Spleen (tissue), 7 donors: ENCODE measurements at regions not wholly inside any gene's neighbourhood (a gene's known extent, or its start where the extent isn't known, plus 50 kb on each side); places are given as distances from the start of the nearest gene placed in this dataset.

Experiments
- POLR2A ChIP-seq, 3 donors: fragments of 450-650 bp; IDR thresholded peaks; one replicate each; pipeline ENCODE4 v1.5.1; 2017; ENCODE audit warnings: antibody characterized with exemption in 3 of 3, mild to moderate bottlenecking in 1 of 3
- POLR2AphosphoS5 ChIP-seq, 3 donors: sonication (generic); formaldehyde crosslinking; IDR thresholded peaks; one replicate each; pipeline ENCODE4 v1.5.1; 2017; ENCODE audit warnings: antibody characterized with exemption in 3 of 3
- TF ChIP-seq, protein P1 (sequence below), 11 experiments: fragments of 200-600 bp in 7 of 11; fragments of 450-650 bp in 4 of 11; sonication (generic) in 4 of 11; IDR thresholded peaks in 8 of 11; conservative IDR thresholded peaks in 3 of 11; 1 replicate in 7 of 11; 2 replicates in 4 of 11; pipeline versions ENCODE4 v1.4.0 to v1.8.0; 2016 to 2021; ENCODE audit warnings: antibody characterized with exemption in 11 of 11, inconsistent platforms in 4 of 11, mild to moderate bottlenecking in 1 of 11
- donor health status: DM: no; HTN: no; CAD: no; lungs with moderate emphysema.
- donor health status: DM: no; HTN: no; CAD: no.
- donor health status: DM: no; HTN: no; CAD: no.

GRCh38 chr3:41073190-41073589 is 126.1 kb upstream of the CTNNB1 start:
- TF ChIP-seq, protein P1, sequence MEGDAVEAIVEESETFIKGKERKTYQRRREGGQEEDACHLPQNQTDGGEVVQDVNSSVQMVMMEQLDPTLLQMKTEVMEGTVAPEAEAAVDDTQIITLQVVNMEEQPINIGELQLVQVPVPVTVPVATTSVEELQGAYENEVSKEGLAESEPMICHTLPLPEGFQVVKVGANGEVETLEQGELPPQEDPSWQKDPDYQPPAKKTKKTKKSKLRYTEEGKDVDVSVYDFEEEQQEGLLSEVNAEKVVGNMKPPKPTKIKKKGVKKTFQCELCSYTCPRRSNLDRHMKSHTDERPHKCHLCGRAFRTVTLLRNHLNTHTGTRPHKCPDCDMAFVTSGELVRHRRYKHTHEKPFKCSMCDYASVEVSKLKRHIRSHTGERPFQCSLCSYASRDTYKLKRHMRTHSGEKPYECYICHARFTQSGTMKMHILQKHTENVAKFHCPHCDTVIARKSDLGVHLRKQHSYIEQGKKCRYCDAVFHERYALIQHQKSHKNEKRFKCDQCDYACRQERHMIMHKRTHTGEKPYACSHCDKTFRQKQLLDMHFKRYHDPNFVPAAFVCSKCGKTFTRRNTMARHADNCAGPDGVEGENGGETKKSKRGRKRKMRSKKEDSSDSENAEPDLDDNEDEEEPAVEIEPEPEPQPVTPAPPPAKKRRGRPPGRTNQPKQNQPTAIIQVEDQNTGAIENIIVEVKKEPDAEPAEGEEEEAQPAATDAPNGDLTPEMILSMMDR (IDR thresholded peaks at IDR 0.05 in 8 of 11, conservative IDR thresholded peaks at IDR 0.05 in 3 of 11) = no peak
- TF ChIP-seq POLR2A (IDR thresholded peaks at IDR 0.05) = no peak
- TF ChIP-seq POLR2AphosphoS5 (IDR thresholded peaks at IDR 0.05) = no peak
